CD14-positive monocyte (primary cell): ENCODE measurements at regions not wholly inside any gene's neighbourhood (a gene's known extent, or its start where the extent isn't known, plus 50 kb on each side); places are given as distances from the start of the nearest gene placed in this dataset.

ENCODE experiments used
- DNase-seq, 3 donors: peaks; one replicate each; pipeline ENCODE4 v3.0.0-alpha.2; 2011 to 2022
- H2AFZ ChIP-seq: 2 replicates; pipeline ENCODE4 v1.6.0; 2012; ENCODE audit warnings: mild to moderate bottlenecking, low read depth, low read length, inconsistent platforms; ENCODE audit not compliant: insufficient read depth, poor library complexity, severe bottlenecking
- H3K27ac ChIP-seq, 2 donors: 1 replicate in 1 of 2; 2 replicates in 1 of 2; pipeline ENCODE4 v1.5.1; 2012 to 2013; ENCODE audit warnings: low read length in 2 of 2, control low read depth in 1 of 2, inconsistent platforms in 1 of 2, low read depth in 1 of 2, mild to moderate bottlenecking in 1 of 2
- H3K27me3 ChIP-seq, 2 donors: one replicate each; pipeline versions ENCODE4 v1.6.0 to v1.6.1; 2011 to 2013; ENCODE audit warnings: low read length in 2 of 2; ENCODE audit not compliant: control insufficient read depth in 2 of 2, insufficient read depth in 2 of 2
- H3K36me3 ChIP-seq, 2 donors: replicated peaks in 1 of 2; 1 replicate in 1 of 2; 2 replicates in 1 of 2; pipeline versions ENCODE4 v1.5.1 to v1.6.1; 2012 to 2013; ENCODE audit warnings: low read length in 2 of 2, control low read depth in 1 of 2, inconsistent platforms in 1 of 2, mild to moderate bottlenecking in 1 of 2; ENCODE audit not compliant: insufficient read depth in 2 of 2, control insufficient read depth in 1 of 2
- H3K4me1 ChIP-seq, 2 donors: 1 replicate in 1 of 2; 2 replicates in 1 of 2; pipeline versions ENCODE4 v1.5.1 to v1.6.1; 2012 to 2013; ENCODE audit warnings: low read length in 2 of 2, control low read depth in 1 of 2, inconsistent platforms in 1 of 2, mild to moderate bottlenecking in 1 of 2, moderate library complexity in 1 of 2; ENCODE audit not compliant: insufficient read depth in 2 of 2, control insufficient read depth in 1 of 2
- H3K4me2 ChIP-seq: replicated peaks from 2 replicates; pipeline ENCODE3; 2012; ENCODE audit warnings: low read length, moderate library complexity, mild to moderate bottlenecking; ENCODE audit not compliant: poor library complexity, severe bottlenecking; ENCODE audit errors: extremely low read depth
- H3K4me3 ChIP-seq, 3 experiments: fragments of 200-600 bp in 1 of 3; sonication (generic) in 1 of 3; replicated peaks in 1 of 3; 1 replicate in 2 of 3; 2 replicates in 1 of 3; pipeline ENCODE4 v1.5.1; 2011 to 2013; ENCODE audit warnings: low read length in 3 of 3, mild to moderate bottlenecking in 3 of 3, control low read depth in 2 of 3, low read depth in 2 of 3, inconsistent platforms in 1 of 3, moderate library complexity in 1 of 3
- H3K79me2 ChIP-seq: 2 replicates; pipeline ENCODE4 v1.6.0; 2012; ENCODE audit warnings: mild to moderate bottlenecking, control low read depth, inconsistent platforms, low read length, moderate library complexity; ENCODE audit not compliant: insufficient read depth
- H3K9ac ChIP-seq: 2 replicates; pipeline ENCODE4 v1.6.0; 2017; ENCODE audit warnings: low read length, mild to moderate bottlenecking; ENCODE audit not compliant: insufficient read depth, poor library complexity, severe bottlenecking
- H3K9me3 ChIP-seq, 2 donors: replicated peaks in 1 of 2; 1 replicate in 1 of 2; 2 replicates in 1 of 2; pipeline versions ENCODE4 v1.5.1 to v1.6.1; 2012 to 2013; ENCODE audit warnings: low read length in 2 of 2, control low read depth in 1 of 2; ENCODE audit not compliant: control insufficient read depth in 1 of 2, insufficient read depth in 1 of 2
- H4K20me1 ChIP-seq: 2 replicates; pipeline ENCODE4 v1.6.0; 2012; ENCODE audit warnings: mild to moderate bottlenecking, low read length, control low read depth, moderate library complexity; ENCODE audit not compliant: insufficient read depth
- H3K27ac Mint-ChIP-seq, 7 donors: one replicate each; pipeline ENCODE4 v1.8.0; 2020; ENCODE audit warnings: mild to moderate bottlenecking in 7 of 7, mixed read lengths in 7 of 7, moderate library complexity in 6 of 7, inconsistent platforms in 2 of 7
- H3K27me3 Mint-ChIP-seq, 3 donors: one replicate each; pipeline ENCODE4 v1.8.0; 2021 to 2022; ENCODE audit warnings: low read depth in 3 of 3, mild to moderate bottlenecking in 3 of 3, mixed read lengths in 3 of 3, moderate library complexity in 3 of 3, inconsistent platforms in 1 of 3
- H3K36me3 Mint-ChIP-seq, 2 donors: one replicate each; pipeline ENCODE4 v1.8.0; 2020; ENCODE audit warnings: mixed read lengths in 2 of 2, inconsistent platforms in 1 of 2, mild to moderate bottlenecking in 1 of 2
- H3K4me1 Mint-ChIP-seq: one replicate; pipeline ENCODE4 v1.8.0; 2020; ENCODE audit warnings: mild to moderate bottlenecking, mixed read lengths
- H3K4me3 Mint-ChIP-seq, 2 donors: one replicate each; pipeline ENCODE4 v1.8.0; 2020; ENCODE audit warnings: mild to moderate bottlenecking in 2 of 2, mixed read lengths in 2 of 2, moderate library complexity in 1 of 2
- H3K9me3 Mint-ChIP-seq, 7 donors: one replicate each; pipeline ENCODE4 v1.8.0; 2020 to 2022; ENCODE audit warnings: mixed read lengths in 7 of 7, mild to moderate bottlenecking in 6 of 7, moderate library complexity in 6 of 7, inconsistent platforms in 2 of 7
- WGBS: methylation state at CpG from one replicate; pipeline ENCODE4 v1.1.5; 2013; ENCODE audit warnings: missing lambda C conversion rate; ENCODE audit not compliant: insufficient coverage; 5-methylcytosine and 5-hydroxymethylcytosine counted together
- intact Hi-C, 2 donors: fragments of 100-400 bp; cut with micrococcal nuclease; formaldehyde crosslinking; loops; one replicate each; pipeline versions ENCODE4 v1.15.0 to v1.15.1; 2023
- TF ChIP-seq, protein P1 (sequence below): fragments of 200-600 bp; IDR thresholded peaks from one replicate; pipeline ENCODE4 v1.8.0; 2022; ENCODE audit warnings: antibody characterized with exemption, mild to moderate bottlenecking

DNA sequence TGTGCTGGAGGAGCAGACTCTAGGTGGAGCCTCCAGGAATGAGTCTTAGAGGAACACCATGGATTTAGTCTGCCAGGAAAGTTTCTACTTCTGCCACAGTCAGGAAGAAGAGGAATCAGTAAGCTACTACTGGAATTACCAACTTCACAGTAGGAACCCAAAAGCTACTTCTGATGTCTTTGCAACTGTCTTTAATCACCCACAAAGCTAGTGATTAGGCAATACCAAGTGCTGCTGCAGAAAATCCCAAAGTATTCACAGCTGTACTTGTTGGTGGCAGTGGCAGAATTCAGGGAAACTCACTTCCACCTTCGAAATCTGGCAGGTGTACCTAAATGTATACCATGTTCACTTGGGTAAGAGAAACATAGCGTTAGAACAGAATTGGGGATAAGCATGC is 264.5 kb upstream of the SORL1-AS1 start:
- intact Hi-C loops, result no loop called here

GRCh38 chr11:121716060-121716459 is 263.3 kb upstream of the SORL1-AS1 start:
- no peak for DNase-seq
- intact Hi-C loops, result no loop called here
- Histone ChIP-seq H3K36me3 (no peaks in the 10 kb centered on the region), H3K4me3 (no peak overlapping the region), H3K4me2 (no peak overlapping the region), H3K79me2 (no peaks in the 10 kb centered on the region), H3K9ac (no peak overlapping the region), H2AFZ (no peak overlapping the region), H3K4me1 (no peaks in the 10 kb centered on the region), H3K9me3 (no peaks in the 10 kb centered on the region), H3K27me3 (no peaks in the 10 kb centered on the region), H4K20me1 (no peaks in the 10 kb centered on the region), H3K27ac (no peak overlapping the region)
- no peak overlapping the region for H3K27ac Mint-ChIP-seq
- peaks cover 1 to 7% (median 2%) of the 10 kb centered on the region in 3 donors for H3K27me3 Mint-ChIP-seq
- no peak overlapping the region for H3K4me3 Mint-ChIP-seq
- no peaks in the 10 kb centered on the region for H3K36me3 Mint-ChIP-seq
- TF ChIP-seq, protein P1, sequence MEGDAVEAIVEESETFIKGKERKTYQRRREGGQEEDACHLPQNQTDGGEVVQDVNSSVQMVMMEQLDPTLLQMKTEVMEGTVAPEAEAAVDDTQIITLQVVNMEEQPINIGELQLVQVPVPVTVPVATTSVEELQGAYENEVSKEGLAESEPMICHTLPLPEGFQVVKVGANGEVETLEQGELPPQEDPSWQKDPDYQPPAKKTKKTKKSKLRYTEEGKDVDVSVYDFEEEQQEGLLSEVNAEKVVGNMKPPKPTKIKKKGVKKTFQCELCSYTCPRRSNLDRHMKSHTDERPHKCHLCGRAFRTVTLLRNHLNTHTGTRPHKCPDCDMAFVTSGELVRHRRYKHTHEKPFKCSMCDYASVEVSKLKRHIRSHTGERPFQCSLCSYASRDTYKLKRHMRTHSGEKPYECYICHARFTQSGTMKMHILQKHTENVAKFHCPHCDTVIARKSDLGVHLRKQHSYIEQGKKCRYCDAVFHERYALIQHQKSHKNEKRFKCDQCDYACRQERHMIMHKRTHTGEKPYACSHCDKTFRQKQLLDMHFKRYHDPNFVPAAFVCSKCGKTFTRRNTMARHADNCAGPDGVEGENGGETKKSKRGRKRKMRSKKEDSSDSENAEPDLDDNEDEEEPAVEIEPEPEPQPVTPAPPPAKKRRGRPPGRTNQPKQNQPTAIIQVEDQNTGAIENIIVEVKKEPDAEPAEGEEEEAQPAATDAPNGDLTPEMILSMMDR, result no peak
- 94% methylated on average over 3 of the region's 4 CpGs for WGBS
- H3K9me3 Mint-ChIP-seq, result peaks cover 2 to 7% (median 4%) of the 10 kb centered on the region in 7 donors
- no peaks in the 10 kb centered on the region for H3K4me1 Mint-ChIP-seq

More for the DNA sequence above, 264.5 kb upstream of the SORL1-AS1 start:
- Histone ChIP-seq H3K4me2 (no peak overlapping the region), H3K9ac (no peak overlapping the region), H3K27me3 (peaks cover 0 to 5% of the 10 kb centered on the region in 2 donors), H3K27ac (no peak overlapping the region), H4K20me1 (no peaks in the 10 kb centered on the region), H3K4me1 (peaks cover 1 to 3% of the 10 kb centered on the region in 2 donors), H3K36me3 (no peaks in the 10 kb centered on the region), H2AFZ (no peak overlapping the region), H3K4me3 (no peak overlapping the region), H3K9me3 (no peaks in the 10 kb centered on the region), H3K79me2 (no peaks in the 10 kb centered on the region)
- H3K4me3 Mint-ChIP-seq, result no peak overlapping the region
- H3K27ac Mint-ChIP-seq, result no peak overlapping the region
- DNase-seq, result no peak
- no peaks in the 10 kb centered on the region for H3K36me3 Mint-ChIP-seq
- TF ChIP-seq, protein P1, result no peak
- WGBS, result 100% methylated on average over 1 of the region's 2 CpGs
- H3K4me1 Mint-ChIP-seq, result peaks cover 4% of the 10 kb centered on the region
- peaks cover 2 to 8% (median 4%) of the 10 kb centered on the region in 7 donors for H3K9me3 Mint-ChIP-seq
- H3K27me3 Mint-ChIP-seq, result peaks cover 7 to 12% (median 8%) of the 10 kb centered on the region in 3 donors
